ENCODE measurements at regions not wholly inside any gene's neighbourhood (a gene's known extent, or its start where the extent isn't known, plus 50 kb on each side); places are given as distances from the start of the nearest gene placed in this dataset.

- Histone ChIP-seq H3K9ac (ENCODE audit: low read depth, low read length) (peak overlapping the region; percentile 93), H3K4me2 (ENCODE audit: low read length) (peak overlapping the region; percentile 67), H3K27me3 (ENCODE audit: control insufficient read depth, insufficient read depth, low read length) (no peaks in the 10 kb centered on the region), H3K4me3 (ENCODE audit: low read length) (peak overlapping the region; percentile 36), H3K9me3 (replicated peaks; ENCODE audit: low read length) (no peaks in the 10 kb centered on the region), H3K4me1 (ENCODE audit: control insufficient read depth, insufficient read depth, low read length) (peaks cover 82% of the 10 kb centered on the region), H3K36me3 (ENCODE audit: insufficient read depth, low read length) (no peaks in the 10 kb centered on the region)
Measured at GRCh38 chr2:203804764-203805485, 62.6 kb upstream of the CTLA4 start.

DNA sequence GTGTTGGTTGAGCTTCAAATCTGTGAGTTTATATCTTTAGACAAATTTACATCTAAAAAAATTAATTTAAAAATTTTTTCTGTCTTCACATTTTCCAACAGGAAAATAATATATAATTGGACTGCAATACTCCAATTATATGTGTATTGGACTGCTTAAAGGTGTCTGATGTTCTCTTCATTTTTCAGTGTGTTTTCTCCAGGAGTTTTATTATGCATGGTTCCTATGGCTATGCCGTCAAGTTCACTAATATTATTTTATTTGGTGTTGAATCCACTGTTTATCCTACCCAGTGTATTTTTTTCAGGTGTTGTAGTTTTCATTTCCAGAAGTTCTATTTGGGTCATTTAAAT lies 62.1 kb upstream of the CTLA4 start:
- no peaks in the 10 kb centered on the region for H3K27me3 ChIP-seq (ENCODE audit: control insufficient read depth, insufficient read depth, low read length)
- peak overlapping the region; percentile 93 for H3K9ac ChIP-seq (ENCODE audit: low read depth, low read length)
- H3K4me3 ChIP-seq (ENCODE audit: low read length) = no peak overlapping the region
- no peaks in the 10 kb centered on the region for H3K9me3 ChIP-seq (replicated peaks; ENCODE audit: low read length)
- no peak overlapping the region for H3K4me2 ChIP-seq (ENCODE audit: low read length)
- peaks cover 88% of the 10 kb centered on the region for H3K4me1 ChIP-seq (ENCODE audit: control insufficient read depth, insufficient read depth, low read length)
- H3K36me3 ChIP-seq (ENCODE audit: insufficient read depth, low read length) = no peaks in the 10 kb centered on the region

GRCh38 chr2:203806761-203807160 lies 60.8 kb upstream of the CTLA4 start:
- H3K9me3 ChIP-seq (replicated peaks; ENCODE audit: low read length) = no peaks in the 10 kb centered on the region
- H3K4me1 ChIP-seq (ENCODE audit: control insufficient read depth, insufficient read depth, low read length) = peaks cover 90% of the 10 kb centered on the region
- peak overlapping the region; percentile 85 for H3K9ac ChIP-seq (ENCODE audit: low read depth, low read length)
- no peak overlapping the region for H3K4me2 ChIP-seq (ENCODE audit: low read length)
- no peaks in the 10 kb centered on the region for H3K27me3 ChIP-seq (ENCODE audit: control insufficient read depth, insufficient read depth, low read length)
- H3K36me3 ChIP-seq (ENCODE audit: insufficient read depth, low read length) = no peaks in the 10 kb centered on the region
- H3K4me3 ChIP-seq (ENCODE audit: low read length) = no peak overlapping the region

DNA sequence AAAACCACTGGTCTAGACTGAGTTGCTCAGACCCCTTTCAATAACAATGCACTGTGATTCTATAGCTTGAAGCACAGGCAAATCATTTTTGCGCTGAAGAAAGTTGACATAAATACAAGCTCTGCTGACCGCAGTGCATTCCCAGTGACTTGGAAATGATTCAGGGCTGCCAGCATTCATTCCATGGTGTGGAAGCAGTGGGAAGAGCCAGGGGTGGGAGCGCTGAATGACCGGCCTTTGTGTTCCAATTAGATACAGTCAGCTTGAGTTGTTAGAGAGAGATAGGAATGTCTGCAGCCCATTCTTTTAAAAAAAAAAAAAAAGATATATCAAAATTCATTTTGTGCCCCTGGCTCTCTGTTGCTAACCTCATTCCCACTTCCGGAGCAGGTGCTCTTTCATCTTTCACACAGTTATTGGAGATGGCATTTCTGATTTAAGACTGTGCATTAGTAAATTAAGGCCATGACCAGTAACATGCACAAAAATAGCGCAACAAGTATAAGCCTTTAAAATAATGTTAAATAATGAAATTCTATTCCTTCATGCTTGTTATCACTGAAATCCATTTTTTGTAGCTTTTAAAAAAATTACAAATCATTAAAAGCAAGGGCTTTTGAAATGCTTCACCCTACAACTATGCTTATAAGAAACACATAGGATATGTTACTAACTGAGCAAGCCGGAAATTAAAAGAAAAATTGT lies 59.4 kb upstream of the CTLA4 start:
- H3K4me2 ChIP-seq (ENCODE audit: low read length) = peak overlapping the region; percentile 30

GRCh38 chr2:203809084-203809521 lies 58.5 kb upstream of the CTLA4 start:
- Histone ChIP-seq H3K4me1 (ENCODE audit: control insufficient read depth, insufficient read depth, low read length) (peaks cover 81% of the 10 kb centered on the region), H3K9me3 (replicated peaks; ENCODE audit: low read length) (no peaks in the 10 kb centered on the region), H3K27me3 (ENCODE audit: control insufficient read depth, insufficient read depth, low read length) (no peaks in the 10 kb centered on the region), H3K36me3 (ENCODE audit: insufficient read depth, low read length) (no peaks in the 10 kb centered on the region), H3K9ac (ENCODE audit: low read depth, low read length) (peak overlapping the region; percentile 85), H3K4me2 (ENCODE audit: low read length) (peak overlapping the region; percentile 4), H3K4me3 (ENCODE audit: low read length) (no peak overlapping the region)

More for the DNA sequence above, 59.4 kb upstream of the CTLA4 start:
- H3K27me3 ChIP-seq (ENCODE audit: control insufficient read depth, insufficient read depth, low read length) = no peaks in the 10 kb centered on the region
- no peaks in the 10 kb centered on the region for H3K9me3 ChIP-seq (replicated peaks; ENCODE audit: low read length)
- H3K9ac ChIP-seq (ENCODE audit: low read depth, low read length) = peak overlapping the region; percentile 85
- no peaks in the 10 kb centered on the region for H3K36me3 ChIP-seq (ENCODE audit: insufficient read depth, low read length)
- no peak overlapping the region for H3K4me3 ChIP-seq (ENCODE audit: low read length)
- H3K4me1 ChIP-seq (ENCODE audit: control insufficient read depth, insufficient read depth, low read length) = peaks cover 88% of the 10 kb centered on the region

GRCh38 chr2:203809991-203810510 lies 57.5 kb upstream of the CTLA4 start:
- Histone ChIP-seq H3K9me3 (replicated peaks; ENCODE audit: low read length) (no peaks in the 10 kb centered on the region), H3K4me1 (ENCODE audit: control insufficient read depth, insufficient read depth, low read length) (peaks cover 78% of the 10 kb centered on the region), H3K9ac (ENCODE audit: low read depth, low read length) (peak overlapping the region; percentile 85), H3K36me3 (ENCODE audit: insufficient read depth, low read length) (no peaks in the 10 kb centered on the region), H3K4me3 (ENCODE audit: low read length) (no peak overlapping the region), H3K27me3 (ENCODE audit: control insufficient read depth, insufficient read depth, low read length) (no peaks in the 10 kb centered on the region), H3K4me2 (ENCODE audit: low read length) (no peak overlapping the region)

DNA sequence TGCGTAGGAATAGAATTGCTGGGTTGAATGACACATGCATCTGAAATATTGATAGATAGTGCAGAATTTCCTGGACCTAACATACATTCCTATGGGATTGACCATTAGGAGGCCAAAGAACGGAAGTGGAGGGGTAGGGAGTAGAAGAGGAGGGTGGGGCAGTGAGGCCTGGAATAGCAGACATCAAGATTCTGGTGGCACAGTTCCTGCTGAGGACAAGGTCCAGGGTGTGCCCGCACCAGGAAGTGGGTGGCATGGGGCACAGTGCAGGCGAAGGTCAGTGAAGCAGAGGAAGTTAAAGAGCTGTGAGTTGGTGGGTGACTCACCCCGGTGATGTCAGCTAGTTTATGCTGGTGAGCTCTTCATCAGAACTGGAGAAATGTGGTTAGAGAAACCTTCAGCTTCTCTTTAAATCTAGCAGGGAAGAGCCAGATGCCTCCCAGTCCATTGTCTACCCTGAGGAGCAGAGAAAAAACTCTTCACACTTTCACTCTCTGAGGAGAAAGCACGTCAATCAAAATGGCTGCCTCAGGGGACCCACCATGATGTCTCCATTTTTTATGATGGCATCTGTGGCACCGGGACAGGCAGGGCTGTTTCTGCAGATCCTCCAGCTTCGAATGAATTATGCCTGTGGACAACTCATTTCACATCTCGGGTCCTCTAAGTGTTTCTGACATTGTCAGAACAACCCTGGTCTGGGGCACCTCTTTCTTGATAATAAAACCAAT lies 55.9 kb upstream of the CTLA4 start:
- Histone ChIP-seq H3K27me3 (ENCODE audit: control insufficient read depth, insufficient read depth, low read length) (no peaks in the 10 kb centered on the region), H3K9ac (ENCODE audit: low read depth, low read length) (peak overlapping the region; percentile 85), H3K4me2 (ENCODE audit: low read length) (peak overlapping the region; percentile 3), H3K4me3 (ENCODE audit: low read length) (no peak overlapping the region), H3K9me3 (replicated peaks; ENCODE audit: low read length) (no peaks in the 10 kb centered on the region), H3K4me1 (ENCODE audit: control insufficient read depth, insufficient read depth, low read length) (peaks cover 75% of the 10 kb centered on the region), H3K36me3 (ENCODE audit: insufficient read depth, low read length) (no peaks in the 10 kb centered on the region)

GRCh38 chr2:203812294-203813221 lies 55.0 kb upstream of the CTLA4 start:
- Histone ChIP-seq H3K4me1 (ENCODE audit: control insufficient read depth, insufficient read depth, low read length) (peaks cover 66% of the 10 kb centered on the region), H3K9me3 (replicated peaks; ENCODE audit: low read length) (no peaks in the 10 kb centered on the region), H3K4me3 (ENCODE audit: low read length) (no peak overlapping the region)

GRCh38 chr2:203813684-203814083 lies 53.9 kb upstream of the CTLA4 start:
- no peak overlapping the region for H3K4me3 ChIP-seq (ENCODE audit: low read length)
- no peaks in the 10 kb centered on the region for H3K27me3 ChIP-seq (ENCODE audit: control insufficient read depth, insufficient read depth, low read length)
- no peak overlapping the region for H3K4me2 ChIP-seq (ENCODE audit: low read length)
- no peak overlapping the region for H3K9ac ChIP-seq (ENCODE audit: low read depth, low read length)
- no peaks in the 10 kb centered on the region for H3K36me3 ChIP-seq (ENCODE audit: insufficient read depth, low read length)
- H3K4me1 ChIP-seq (ENCODE audit: control insufficient read depth, insufficient read depth, low read length) = peaks cover 55% of the 10 kb centered on the region
- H3K9me3 ChIP-seq (replicated peaks; ENCODE audit: low read length) = no peaks in the 10 kb centered on the region

More at GRCh38 chr2:203812294-203813221, 55.0 kb upstream of the CTLA4 start:
- Histone ChIP-seq H3K27me3 (ENCODE audit: control insufficient read depth, insufficient read depth, low read length) (no peaks in the 10 kb centered on the region), H3K9ac (ENCODE audit: low read depth, low read length) (peak overlapping the region; percentile 85), H3K4me2 (ENCODE audit: low read length) (peak overlapping the region; percentile 3), H3K36me3 (ENCODE audit: insufficient read depth, low read length) (no peaks in the 10 kb centered on the region)

DNA sequence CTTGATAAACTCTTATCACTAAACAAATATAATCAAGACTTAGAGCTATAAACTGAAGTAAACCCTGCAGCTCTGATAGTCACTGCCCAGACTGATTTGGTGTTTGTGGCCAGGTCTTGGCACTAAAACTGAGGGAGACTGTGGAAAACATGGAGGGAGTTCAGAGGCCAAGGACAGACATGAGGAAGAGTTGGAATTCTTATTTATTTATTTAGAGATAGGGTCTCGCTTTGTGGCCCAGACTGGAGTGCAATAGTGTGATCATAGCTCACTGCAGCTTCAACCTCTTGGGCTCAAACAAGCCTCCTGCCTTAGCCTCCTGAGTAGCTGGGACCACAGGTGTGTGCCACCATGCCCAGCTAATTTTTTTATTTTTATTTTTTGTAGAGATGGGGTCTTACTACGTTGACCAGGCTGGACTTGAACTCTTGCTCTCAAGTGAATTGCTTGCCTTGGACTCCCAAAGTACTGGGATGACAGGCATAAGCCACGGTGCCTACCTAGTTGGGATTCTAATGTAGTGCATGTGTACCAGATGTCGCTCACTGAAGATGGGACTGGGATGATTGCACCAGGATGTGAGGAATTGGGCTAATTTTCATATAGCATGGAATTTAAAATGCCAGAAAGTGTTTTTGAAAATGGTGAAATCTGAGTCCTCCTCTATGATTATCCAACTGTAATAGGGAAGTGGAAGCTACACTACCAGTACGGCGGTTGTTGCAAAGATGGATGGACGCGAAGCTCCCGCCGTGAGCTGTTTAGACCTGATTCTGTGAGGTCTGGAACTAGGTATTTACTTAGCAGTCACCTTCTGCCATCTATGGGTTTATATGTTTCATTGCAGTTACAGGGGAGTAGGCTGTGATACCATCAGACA lies 52.7 kb upstream of the CTLA4 start:
- Histone ChIP-seq H3K36me3 (ENCODE audit: insufficient read depth, low read length) (no peaks in the 10 kb centered on the region), H3K9ac (ENCODE audit: low read depth, low read length) (peak overlapping the region; percentile 44), H3K4me2 (ENCODE audit: low read length) (peak overlapping the region; percentile 52), H3K27me3 (ENCODE audit: control insufficient read depth, insufficient read depth, low read length) (no peaks in the 10 kb centered on the region), H3K4me3 (ENCODE audit: low read length) (no peak overlapping the region), H3K4me1 (ENCODE audit: control insufficient read depth, insufficient read depth, low read length) (peaks cover 49% of the 10 kb centered on the region), H3K9me3 (replicated peaks; ENCODE audit: low read length) (no peaks in the 10 kb centered on the region)
